Suprapubic skin (tissue), 4 donors: ENCODE measurements at regions not wholly inside any gene's neighbourhood (a gene's known extent, or its start where the extent isn't known, plus 50 kb on each side); places are given as distances from the start of the nearest gene placed in this dataset.

ENCODE experiments used
- DNase-seq, 2 donors: peaks; one replicate each; pipeline ENCODE4 v3.0.0-alpha.2; 2019; ENCODE audit warnings: low spot score in 2 of 2
- H3K27ac ChIP-seq: fragments of 200-600 bp; sonication (generic); one replicate; pipeline ENCODE4 v1.5.1; 2019
- H3K27me3 ChIP-seq: fragments of 200-600 bp; sonication (generic); one replicate; pipeline ENCODE4 v1.5.1; 2019
- H3K36me3 ChIP-seq: fragments of 200-600 bp; sonication (generic); one replicate; pipeline ENCODE4 v1.5.1; 2019
- H3K4me1 ChIP-seq: fragments of 200-600 bp; sonication (generic); one replicate; pipeline ENCODE4 v1.5.1; 2019
- H3K4me3 ChIP-seq: fragments of 200-600 bp; sonication (generic); one replicate; pipeline ENCODE4 v1.5.1; 2019; ENCODE audit warnings: mild to moderate bottlenecking
- H3K9me3 ChIP-seq: fragments of 200-600 bp; sonication (generic); one replicate; pipeline ENCODE4 v1.5.1; 2019
- EP300 ChIP-seq: sonication (generic); formaldehyde crosslinking; IDR thresholded peaks from one replicate; pipeline ENCODE4 v1.6.1; 2017; ENCODE audit warnings: antibody characterized with exemption
- POLR2A ChIP-seq, 2 donors: fragments of 450-650 bp; IDR thresholded peaks; one replicate each; pipeline ENCODE4 v1.6.1; 2017; ENCODE audit warnings: antibody characterized with exemption in 2 of 2, mild to moderate bottlenecking in 2 of 2, moderate library complexity in 2 of 2
- POLR2AphosphoS5 ChIP-seq, 3 donors: sonication (generic); formaldehyde crosslinking; IDR thresholded peaks; one replicate each; pipeline ENCODE4 v1.6.1; 2017; ENCODE audit warnings: antibody characterized with exemption in 3 of 3
- WGBS: methylation state at CpG from one replicate; pipeline ENCODE4 v1.1.5; 2018; 5-methylcytosine and 5-hydroxymethylcytosine counted together
- TF ChIP-seq, protein P1 (sequence below), 2 donors: fragments of 200-600 bp in 1 of 2; fragments of 450-650 bp in 1 of 2; sonication (generic) in 1 of 2; IDR thresholded peaks; one replicate each; pipeline ENCODE4 v1.5.1; 2016 to 2019; ENCODE audit warnings: antibody characterized with exemption in 2 of 2, mild to moderate bottlenecking in 1 of 2, moderate library complexity in 1 of 2

DNA sequence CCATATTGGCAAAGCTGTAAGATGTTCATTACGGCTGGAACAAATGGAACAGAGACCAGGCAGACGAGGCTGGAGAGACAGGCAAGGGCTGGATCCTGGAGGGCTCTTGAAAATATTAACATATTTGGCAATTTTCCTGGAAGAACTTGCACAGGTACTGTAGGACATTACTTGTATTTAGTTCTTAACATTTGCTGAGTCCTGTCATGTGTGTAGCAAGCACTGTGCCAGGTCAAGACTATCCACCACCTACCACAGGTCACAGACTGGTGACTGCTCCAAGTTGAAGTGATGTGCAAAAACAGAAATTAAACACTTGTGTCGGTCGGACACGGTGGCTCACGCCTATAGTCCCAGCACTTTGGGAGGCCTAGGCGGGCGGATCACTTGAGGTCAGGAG is 58.7 kb upstream of the TNRC6B start:
- no peaks in the 10 kb centered on the region for H3K9me3 ChIP-seq
- 88% methylated on average over 8 of the region's 8 CpGs for WGBS
- no peak overlapping the region for H3K4me3 ChIP-seq
- no peak for DNase-seq
- no peak overlapping the region for H3K27ac ChIP-seq
- H3K4me1 ChIP-seq = peaks cover 4% of the 10 kb centered on the region
- H3K36me3 ChIP-seq = peaks cover 3% of the 10 kb centered on the region
- no peaks in the 10 kb centered on the region for H3K27me3 ChIP-seq
- no peak for TF ChIP-seq POLR2AphosphoS5 (IDR thresholded peaks at IDR 0.05)
- TF ChIP-seq EP300 = no peak
- TF ChIP-seq POLR2A (IDR thresholded peaks at IDR 0.05) = no peak
- TF ChIP-seq, protein P1, sequence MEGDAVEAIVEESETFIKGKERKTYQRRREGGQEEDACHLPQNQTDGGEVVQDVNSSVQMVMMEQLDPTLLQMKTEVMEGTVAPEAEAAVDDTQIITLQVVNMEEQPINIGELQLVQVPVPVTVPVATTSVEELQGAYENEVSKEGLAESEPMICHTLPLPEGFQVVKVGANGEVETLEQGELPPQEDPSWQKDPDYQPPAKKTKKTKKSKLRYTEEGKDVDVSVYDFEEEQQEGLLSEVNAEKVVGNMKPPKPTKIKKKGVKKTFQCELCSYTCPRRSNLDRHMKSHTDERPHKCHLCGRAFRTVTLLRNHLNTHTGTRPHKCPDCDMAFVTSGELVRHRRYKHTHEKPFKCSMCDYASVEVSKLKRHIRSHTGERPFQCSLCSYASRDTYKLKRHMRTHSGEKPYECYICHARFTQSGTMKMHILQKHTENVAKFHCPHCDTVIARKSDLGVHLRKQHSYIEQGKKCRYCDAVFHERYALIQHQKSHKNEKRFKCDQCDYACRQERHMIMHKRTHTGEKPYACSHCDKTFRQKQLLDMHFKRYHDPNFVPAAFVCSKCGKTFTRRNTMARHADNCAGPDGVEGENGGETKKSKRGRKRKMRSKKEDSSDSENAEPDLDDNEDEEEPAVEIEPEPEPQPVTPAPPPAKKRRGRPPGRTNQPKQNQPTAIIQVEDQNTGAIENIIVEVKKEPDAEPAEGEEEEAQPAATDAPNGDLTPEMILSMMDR (IDR thresholded peaks at IDR 0.05) = no peak

- Histone ChIP-seq H3K27me3 (no peaks in the 10 kb centered on the region), H3K9me3 (no peaks in the 10 kb centered on the region), H3K4me1 (peaks cover 2% of the 10 kb centered on the region), H3K27ac (no peak overlapping the region), H3K4me3 (no peak overlapping the region), H3K36me3 (peaks cover 3% of the 10 kb centered on the region)
- no peak for DNase-seq
- WGBS = 81% methylated on average over 4 of the region's 4 CpGs
- TF ChIP-seq, protein P1 (IDR thresholded peaks at IDR 0.05) = no peak
- TF ChIP-seq EP300 = no peak
- TF ChIP-seq POLR2A (IDR thresholded peaks at IDR 0.05) = no peak
- TF ChIP-seq POLR2AphosphoS5 (IDR thresholded peaks at IDR 0.05) = no peak
Observed at GRCh38 chr22:40120848-40121247, 56.9 kb upstream of the TNRC6B start.

DNA sequence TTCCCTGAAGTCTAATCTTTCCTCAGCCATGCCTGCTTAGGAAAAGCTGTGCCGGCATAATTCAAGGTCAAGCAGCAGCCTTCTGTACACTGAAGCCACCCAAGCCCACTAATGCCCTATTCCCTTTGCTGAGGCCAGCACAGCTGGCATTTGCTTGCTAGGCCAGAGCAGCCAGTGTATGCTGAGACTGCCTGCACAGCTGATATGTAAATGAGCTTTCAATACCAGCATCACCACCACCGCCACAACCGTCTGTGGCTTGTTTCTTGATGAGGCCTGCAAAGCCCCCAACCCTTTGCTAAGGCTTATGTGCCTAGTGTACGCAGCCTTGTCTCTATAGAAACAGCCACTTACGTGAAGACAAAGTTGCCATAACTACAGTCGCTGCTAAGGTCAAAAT is 56.3 kb upstream of the TNRC6B start:
- WGBS = 90% methylated on average over 6 of the region's 6 CpGs
- H3K4me1 ChIP-seq = no peaks in the 10 kb centered on the region
- H3K27me3 ChIP-seq = no peaks in the 10 kb centered on the region
- TF ChIP-seq, protein P1 (IDR thresholded peaks at IDR 0.05) = no peak
- no peak for TF ChIP-seq POLR2A (IDR thresholded peaks at IDR 0.05)
- no peak for TF ChIP-seq EP300
- TF ChIP-seq POLR2AphosphoS5 (IDR thresholded peaks at IDR 0.05) = no peak
- no peak overlapping the region for H3K27ac ChIP-seq
- no peaks in the 10 kb centered on the region for H3K9me3 ChIP-seq
- H3K36me3 ChIP-seq = peaks cover 5% of the 10 kb centered on the region
- DNase-seq = no peak
- H3K4me3 ChIP-seq = no peak overlapping the region

DNA sequence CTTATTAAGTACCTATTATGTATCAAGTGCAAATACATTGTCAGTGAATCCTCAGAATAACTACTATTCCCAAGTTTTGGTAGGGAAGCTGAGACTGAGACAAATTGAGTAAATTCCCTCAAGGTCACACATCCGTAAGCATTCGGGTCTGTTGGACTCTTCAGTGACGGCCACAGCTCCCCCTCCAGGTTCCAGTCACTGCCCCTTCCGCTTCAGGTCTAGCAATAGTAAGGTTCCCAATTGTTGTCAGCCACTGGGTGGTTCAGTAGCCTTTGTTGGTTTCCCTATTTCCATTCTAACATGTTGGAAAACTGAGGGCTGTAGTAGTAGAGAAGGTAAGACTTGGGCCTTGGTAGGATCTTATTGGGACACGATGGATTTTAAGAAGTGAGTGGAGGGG is 54.9 kb upstream of the TNRC6B start:
- no peak overlapping the region for H3K4me3 ChIP-seq
- H3K27ac ChIP-seq = no peak overlapping the region
- peaks cover 11% of the 10 kb centered on the region for H3K36me3 ChIP-seq
- H3K9me3 ChIP-seq = no peaks in the 10 kb centered on the region
- no peak for DNase-seq
- TF ChIP-seq, protein P1 (IDR thresholded peaks at IDR 0.05) = no peak
- no peak for TF ChIP-seq POLR2AphosphoS5 (IDR thresholded peaks at IDR 0.05)
- 98% methylated on average over 5 of the region's 5 CpGs for WGBS
- no peaks in the 10 kb centered on the region for H3K27me3 ChIP-seq
- H3K4me1 ChIP-seq = no peaks in the 10 kb centered on the region

DNA sequence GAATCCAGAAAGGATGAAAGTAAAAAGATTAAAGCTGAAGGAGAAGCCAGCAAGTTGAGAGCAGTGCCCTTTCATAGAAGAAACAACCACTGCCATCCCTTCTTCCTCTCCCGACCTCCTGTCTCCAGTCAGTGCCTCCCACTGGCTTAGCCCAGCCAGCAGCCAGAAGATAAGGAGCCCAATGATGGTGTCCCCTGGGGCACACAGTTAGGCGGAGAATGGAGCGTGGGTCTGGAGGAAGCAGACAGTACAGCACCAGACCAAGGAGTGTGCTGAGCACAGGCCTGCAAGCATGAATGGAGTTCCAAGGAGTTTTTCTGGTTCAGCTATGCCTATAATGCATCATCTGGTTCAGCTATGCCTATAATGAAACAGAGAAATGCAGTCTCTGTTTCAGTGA is 54.3 kb upstream of the TNRC6B start:
- no peaks in the 10 kb centered on the region for H3K9me3 ChIP-seq
- H3K4me1 ChIP-seq = no peaks in the 10 kb centered on the region
- WGBS = 72% methylated on average over 3 of the region's 3 CpGs
- DNase-seq = no peak
- H3K36me3 ChIP-seq = peaks cover 15% of the 10 kb centered on the region
- TF ChIP-seq EP300 = no peak
- TF ChIP-seq POLR2A (IDR thresholded peaks at IDR 0.05) = no peak
- TF ChIP-seq, protein P1 (IDR thresholded peaks at IDR 0.05) = no peak
- no peak for TF ChIP-seq POLR2AphosphoS5 (IDR thresholded peaks at IDR 0.05)
- H3K4me3 ChIP-seq = no peak overlapping the region
- no peaks in the 10 kb centered on the region for H3K27me3 ChIP-seq
- no peak overlapping the region for H3K27ac ChIP-seq
